Stimulated activated CD4-positive, alpha-beta T cell treated with anti-CD3 and anti-CD28 coated beads, Interleukin-12 subunit alpha, Interleukin-12 subunit beta, amount 100 ng/mL, for 24 hours (primary cell): ENCODE measurements at regions not wholly inside any gene's neighbourhood (a gene's known extent, or its start where the extent isn't known, plus 50 kb on each side); places are given as distances from the start of the nearest gene placed in this dataset.
"Not testable (repeated sequence)": the region's sequence is repeated elsewhere in the genome, so short reads cannot be mapped to it uniquely, and the experiment has no call there.

Source experiments
- DNase-seq, 2 experiments: peaks; one replicate each; pipeline ENCODE4 v3.0.0-alpha.2; 2020; ENCODE audit warnings: low read depth in 2 of 2

DNA sequence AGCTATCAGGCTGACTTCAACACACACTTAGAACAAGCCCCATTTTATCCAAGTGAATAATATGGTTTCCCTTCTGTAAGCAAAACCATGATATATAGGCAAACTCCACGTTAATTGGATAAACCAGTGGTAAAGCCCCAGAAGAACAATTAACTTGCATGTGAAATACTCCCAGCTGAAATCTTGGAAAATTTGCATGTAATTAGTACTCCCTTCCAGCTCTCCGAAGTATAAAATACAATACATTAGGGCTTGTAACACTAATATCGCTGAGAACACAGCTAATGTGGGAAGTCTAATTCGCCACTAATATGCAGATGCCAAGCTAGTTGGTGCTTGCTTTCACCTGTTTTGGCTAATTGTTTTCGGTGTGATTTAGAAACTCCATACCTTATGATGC is 859.0 kb upstream of the AUTS2 start:
- DNase-seq, result no peak

GRCh38 chr7:68744036-68744435 is 854.2 kb upstream of the AUTS2 start:
- no peak for DNase-seq

DNA sequence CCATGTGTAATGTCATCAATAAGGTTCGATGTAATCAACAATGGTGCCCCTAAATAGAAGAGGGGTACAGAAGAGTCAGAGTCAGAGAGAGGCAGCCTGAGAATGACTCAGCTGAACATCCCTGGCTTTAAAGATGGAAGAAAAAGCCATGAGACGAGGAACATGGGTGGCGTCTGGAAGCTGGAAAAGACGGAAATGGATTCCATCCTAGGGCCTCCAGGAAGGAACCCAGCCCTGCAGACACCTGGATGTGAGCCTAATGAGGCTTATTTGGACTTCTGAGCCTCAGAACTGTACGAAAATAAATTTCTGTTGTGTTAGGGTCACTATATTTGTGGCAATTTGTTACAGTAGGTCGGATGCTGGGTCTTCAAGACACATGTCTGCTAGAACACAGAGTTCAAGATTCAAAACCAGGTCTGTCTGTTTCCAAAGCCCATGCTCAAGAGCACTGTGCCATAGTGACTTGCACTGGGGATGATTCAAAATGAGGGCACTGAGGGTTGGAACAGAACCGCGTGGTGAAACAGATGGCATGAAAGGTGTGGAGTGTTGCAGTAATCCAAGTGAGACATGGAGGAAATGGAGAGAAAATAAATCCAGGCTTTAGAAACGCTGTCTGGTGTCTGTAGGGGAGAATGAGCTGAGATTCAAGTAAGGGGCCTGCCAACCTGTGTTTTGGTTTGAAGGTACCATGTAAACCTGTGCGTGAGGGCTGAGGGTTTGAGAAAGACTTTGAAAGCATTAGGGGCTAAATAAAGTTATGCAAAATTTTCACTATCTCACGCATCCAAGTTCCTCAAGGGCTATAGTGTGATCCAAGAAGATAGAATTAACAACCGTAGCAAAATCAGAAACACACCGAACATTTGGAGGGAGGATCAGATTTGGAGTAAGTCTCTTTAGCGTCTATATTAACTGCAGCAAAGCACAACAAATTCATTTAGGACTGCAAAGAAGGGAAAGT is 849.1 kb upstream of the AUTS2 start:
- DNase-seq, result no peak

GRCh38 chr7:68752485-68753178 is 845.6 kb upstream of the AUTS2 start:
- no peak for DNase-seq

- DNase-seq, result no peak
Measured at GRCh38 chr7:68754414-68754813, 843.9 kb upstream of the AUTS2 start.

- no peak for DNase-seq
Measured at GRCh38 chr7:68756986-68757495, 841.2 kb upstream of the AUTS2 start.

- no peak for DNase-seq
Measured at GRCh38 chr7:68760556-68760955, 837.7 kb upstream of the AUTS2 start.

DNA sequence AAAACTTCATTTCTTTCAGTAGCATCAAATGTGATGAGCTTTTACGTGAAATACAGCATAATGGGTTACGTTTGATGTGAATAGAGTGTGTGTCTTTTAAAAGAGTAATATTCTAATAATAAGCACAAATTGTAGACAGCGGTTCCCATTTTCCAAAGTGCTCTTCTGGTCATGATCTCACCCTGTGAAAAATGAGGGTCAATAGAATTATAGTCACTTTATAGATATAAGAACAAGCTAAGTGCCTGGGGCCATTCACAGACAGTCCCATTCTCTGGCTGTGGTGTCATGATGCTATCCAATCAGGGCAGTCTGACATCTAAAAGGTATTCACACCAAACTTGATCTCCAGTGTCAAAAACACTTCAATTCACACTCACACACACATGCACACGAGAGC is 830.8 kb upstream of the AUTS2 start:
- DNase-seq, result no peak

GRCh38 chr7:68770649-68771048 is 827.6 kb upstream of the AUTS2 start:
- no peak for DNase-seq

DNA sequence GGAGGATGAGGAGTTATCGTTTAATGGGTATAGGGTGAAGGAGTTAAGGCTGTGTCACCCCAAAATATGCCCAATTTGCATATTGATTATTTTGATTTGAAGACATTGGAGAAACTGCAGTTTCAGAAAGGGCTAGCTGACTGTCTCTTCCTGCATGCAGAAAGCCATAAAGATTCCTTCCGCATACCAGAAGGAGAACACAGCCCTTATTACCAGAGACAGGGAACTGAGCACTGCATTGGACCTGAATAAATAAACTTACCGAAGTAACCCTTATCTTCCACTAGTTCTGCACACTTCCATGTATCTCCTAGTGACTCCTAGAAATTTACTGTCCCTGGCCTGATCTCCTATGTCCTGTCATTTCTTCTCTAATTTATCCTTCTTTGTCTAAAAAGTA is 821.9 kb upstream of the AUTS2 start:
- DNase-seq, result no peak

DNA sequence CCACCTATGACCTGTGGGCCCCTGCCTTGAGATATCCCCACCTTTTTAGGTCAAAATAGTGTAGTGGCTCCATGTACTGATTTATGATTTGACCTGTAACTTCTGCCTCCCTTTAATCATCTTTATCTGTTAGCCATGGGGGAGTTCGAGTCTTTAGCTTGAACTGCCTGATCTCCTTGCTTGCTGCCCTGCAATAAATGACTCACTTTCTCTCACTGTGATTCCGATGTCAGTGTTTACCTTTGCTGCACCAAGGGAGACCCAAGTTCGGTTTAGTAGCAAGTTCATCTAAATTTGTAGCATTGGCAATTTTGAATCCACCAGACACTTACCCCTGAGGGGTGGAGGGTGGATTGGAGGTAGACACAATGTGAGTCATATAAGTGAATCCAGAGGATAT is 814.6 kb upstream of the AUTS2 start:
- no peak for DNase-seq

GRCh38 chr7:68785036-68785435 is 813.2 kb upstream of the AUTS2 start:
- no peak for DNase-seq

DNA sequence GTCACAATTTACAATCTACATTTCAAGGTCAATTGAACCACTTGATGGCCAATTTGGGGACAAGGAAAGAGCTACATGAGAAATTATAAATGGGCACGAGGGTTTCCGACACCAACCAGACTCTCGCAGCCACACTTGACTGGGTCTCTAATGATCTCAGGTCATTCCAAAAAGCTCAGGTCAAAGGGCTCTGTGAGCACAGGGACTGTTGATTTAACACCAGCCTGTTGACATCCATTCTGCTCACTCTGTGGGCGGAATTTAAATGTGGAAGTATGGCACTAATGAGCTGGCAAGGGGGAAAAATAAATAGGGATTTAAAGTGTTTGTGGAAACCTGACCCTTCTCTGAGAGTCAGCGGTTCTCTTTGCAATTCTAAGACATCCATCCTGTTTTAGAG is 810.7 kb upstream of the AUTS2 start:
- no peak for DNase-seq

DNA sequence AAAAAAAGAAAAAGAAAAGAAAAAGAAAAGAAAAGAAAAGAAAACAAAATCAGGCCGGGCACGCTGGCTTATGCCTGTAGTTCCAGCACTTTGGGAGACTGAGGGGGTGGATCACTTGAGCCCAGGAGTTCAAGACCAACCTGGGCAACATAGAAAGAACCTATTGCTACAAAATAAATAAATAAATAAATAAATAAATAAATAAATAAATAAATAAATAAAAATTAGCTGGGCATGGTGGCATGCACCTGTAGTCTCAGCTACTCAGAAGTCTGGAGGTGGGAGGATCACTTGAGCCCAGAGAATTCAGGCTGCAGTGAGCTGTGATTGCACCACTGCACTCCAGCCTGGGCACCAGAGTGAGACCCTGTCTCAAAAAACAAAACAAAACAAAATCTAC is 809.7 kb upstream of the AUTS2 start:
- DNase-seq, result not testable (repeated sequence)

GRCh38 chr7:68789597-68789996 is 808.7 kb upstream of the AUTS2 start:
- no peak for DNase-seq

GRCh38 chr7:68792351-68792750 is 805.9 kb upstream of the AUTS2 start:
- no peak for DNase-seq

DNA sequence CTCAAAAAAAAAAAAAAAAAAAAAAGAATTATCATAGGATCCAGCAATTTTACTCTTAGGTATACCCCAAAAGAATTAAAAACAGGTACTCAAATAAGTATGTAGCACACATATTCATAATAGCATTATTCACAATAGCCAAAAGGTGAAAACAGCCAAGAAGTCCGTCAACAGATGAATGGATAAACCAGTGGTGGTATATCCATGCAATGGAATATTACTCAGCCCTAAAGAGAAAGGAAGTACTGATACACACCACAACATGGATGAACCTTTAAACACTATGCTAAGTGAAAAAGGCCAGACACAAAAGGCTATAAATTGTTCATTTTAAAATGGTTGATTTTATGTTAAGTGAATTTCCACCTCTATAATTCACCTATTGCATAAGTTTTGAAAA is 804.8 kb upstream of the AUTS2 start:
- no peak for DNase-seq

- no peak for DNase-seq
Measured at GRCh38 chr7:68800316-68800715, 798.0 kb upstream of the AUTS2 start.

DNA sequence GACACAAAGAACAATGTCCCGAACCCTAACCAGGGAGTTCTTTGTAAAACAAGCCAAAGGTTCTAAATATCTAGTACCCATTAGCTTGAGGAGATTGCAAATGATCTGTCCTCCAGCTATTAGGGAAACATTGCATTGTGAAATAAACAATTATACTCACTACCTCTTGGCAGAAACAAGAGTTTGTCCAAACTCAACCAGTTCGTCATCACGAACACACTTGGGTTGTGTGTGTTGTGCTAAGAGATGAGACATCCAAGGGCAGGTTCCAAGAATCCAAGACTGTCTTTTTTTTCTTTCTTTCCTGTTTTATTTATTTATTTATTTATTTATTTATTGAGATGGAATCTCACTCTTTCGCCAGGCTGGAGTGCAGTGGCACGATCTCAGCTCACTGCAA is 793.1 kb upstream of the AUTS2 start:
- DNase-seq, result no peak

DNA sequence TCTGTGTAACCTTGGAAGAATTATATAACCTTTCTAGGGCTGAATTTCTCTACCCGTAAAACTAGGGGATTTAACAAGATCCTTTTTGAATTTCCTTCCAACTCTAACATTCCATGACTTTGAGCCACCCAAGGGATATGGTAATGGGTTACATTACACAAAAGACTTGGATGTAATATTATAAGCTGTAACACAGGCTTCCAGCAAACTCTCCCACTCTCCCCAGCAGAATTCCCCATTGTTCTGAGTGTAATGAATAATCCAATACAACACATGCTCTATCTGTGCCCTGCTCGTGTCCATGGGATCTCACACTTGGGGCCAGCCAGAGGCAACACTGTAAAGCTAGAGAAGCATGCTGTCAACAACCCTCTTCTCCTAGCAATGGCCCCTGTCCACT is 790.6 kb upstream of the AUTS2 start:
- no peak for DNase-seq

- no peak for DNase-seq
Measured at GRCh38 chr7:68813551-68814080, 784.7 kb upstream of the AUTS2 start.

DNA sequence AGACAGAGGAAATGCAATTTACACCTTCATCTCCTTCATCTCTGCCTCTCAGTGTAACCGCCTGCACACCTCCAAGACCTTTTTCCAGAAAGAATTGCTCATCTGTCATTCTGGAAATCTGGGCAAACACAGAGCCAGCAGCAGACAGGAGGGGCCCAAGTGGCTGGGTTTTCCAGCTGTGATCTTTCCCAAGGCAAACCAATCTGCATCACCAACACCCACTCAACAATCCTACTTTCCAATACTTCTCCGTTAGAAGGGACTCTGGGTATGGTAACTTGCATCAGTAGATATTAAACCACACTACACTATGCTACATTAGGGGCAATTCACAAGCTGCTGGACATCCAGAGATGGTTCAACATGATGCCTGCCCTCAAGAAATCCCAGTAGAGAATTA is 781.8 kb upstream of the AUTS2 start:
- DNase-seq, result no peak

- DNase-seq, result no peak
Measured at GRCh38 chr7:68820321-68820720, 778.0 kb upstream of the AUTS2 start.
